Central memory CD4-positive, alpha-beta T cell (primary cell): ENCODE measurements at regions not wholly inside any gene's neighbourhood (a gene's known extent, or its start where the extent isn't known, plus 50 kb on each side); places are given as distances from the start of the nearest gene placed in this dataset.
"Not testable (repeated sequence)": the region's sequence is repeated elsewhere in the genome, so short reads cannot be mapped to it uniquely, and the experiment has no call there.

Experiments used
- DNase-seq: peaks from one replicate; pipeline ENCODE4 v3.0.0; 2022

DNA sequence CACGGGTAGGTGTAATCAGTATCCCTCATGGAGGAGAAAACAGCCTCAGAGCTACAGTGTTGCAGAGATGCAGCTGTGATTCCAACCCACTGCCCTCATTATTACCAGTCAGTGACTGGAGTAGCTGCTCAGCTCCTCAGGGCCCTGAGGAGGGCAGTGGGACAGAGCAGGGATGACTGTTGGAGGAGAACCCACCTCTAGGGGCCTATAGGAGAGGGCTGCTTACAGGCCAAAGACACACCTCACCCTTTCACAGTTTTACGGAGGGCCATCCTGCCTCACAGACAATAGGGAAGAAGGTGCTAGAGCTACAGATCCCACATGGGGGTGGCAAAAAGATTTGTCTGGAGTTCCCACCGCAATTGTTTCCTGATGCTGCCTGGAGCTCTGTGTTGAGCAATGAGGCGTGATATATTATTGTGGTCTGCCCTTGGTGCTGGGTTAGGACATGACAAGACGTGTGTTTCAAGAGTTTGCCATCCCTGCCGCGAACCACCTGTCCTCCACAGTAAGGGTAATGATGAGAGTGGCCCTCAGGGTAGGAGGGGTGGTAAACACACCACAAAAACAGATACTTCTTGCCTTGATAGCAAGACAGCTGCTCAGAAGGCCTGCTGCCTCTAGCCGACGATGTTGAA lies 140.5 kb upstream of the TPM1 start:
- no peak for DNase-seq

DNA sequence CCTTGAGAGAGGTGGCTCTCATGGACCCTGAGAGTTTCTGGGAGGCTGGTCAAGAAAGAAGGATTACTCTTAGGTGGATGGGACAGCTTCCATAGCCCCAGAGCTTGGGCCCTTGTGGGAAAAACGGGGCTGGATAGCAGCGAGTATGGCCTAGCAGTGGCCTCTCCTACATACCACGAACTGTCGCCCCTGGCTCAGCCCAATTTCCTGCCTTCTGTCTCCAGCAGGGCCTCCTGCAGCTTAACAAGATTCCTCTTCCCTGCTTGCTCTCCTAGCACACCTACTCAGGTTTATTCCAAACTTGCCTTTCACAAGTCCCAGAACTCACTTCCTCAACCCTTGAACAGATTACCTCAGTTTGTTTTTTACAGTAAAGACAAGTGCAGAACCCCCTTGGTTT lies 139.7 kb upstream of the TPM1 start:
- no peak for DNase-seq

DNA sequence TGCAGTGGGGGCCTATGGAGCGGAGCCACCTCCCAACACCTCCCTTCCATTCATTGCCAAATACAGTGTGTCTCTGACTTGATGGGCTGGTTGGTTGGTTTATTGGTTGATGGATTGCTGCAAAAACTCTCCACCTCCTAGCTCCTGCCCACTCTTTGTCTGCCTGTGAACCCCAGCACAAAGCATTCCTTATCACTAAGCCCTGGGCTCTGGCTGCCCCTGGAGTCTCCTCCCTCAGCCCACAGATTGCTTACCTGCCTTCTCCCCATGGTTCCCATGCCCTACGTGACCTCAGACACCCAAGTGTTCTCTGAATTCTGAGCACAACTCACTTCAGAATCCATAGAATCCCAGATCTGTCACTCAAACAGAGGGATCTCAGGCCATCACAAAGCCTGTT lies 139.1 kb upstream of the TPM1 start:
- no peak for DNase-seq

GRCh38 chr15:62904041-62904910 lies 138.3 kb upstream of the TPM1 start:
- DNase-seq, result no peak

DNA sequence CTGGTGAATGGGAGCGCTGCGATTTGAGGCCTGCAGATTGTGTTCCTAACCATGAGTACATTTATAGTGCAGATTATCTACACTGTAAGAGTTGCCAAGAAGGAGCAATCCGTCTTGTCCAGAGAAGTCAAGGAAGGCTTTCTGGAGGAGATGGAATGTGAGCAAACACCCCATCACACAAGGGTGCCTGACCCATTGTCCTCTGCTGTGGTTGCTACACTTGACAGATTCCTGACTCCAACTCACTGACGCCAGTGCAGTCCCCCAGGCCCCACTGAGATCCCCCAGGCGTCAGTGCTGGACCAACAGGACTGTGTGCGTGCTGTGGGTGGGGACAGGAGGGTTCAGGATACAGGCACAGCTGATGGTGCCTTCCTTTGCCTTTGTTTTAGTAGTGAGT lies 135.9 kb upstream of the TPM1 start:
- DNase-seq, result no peak

DNA sequence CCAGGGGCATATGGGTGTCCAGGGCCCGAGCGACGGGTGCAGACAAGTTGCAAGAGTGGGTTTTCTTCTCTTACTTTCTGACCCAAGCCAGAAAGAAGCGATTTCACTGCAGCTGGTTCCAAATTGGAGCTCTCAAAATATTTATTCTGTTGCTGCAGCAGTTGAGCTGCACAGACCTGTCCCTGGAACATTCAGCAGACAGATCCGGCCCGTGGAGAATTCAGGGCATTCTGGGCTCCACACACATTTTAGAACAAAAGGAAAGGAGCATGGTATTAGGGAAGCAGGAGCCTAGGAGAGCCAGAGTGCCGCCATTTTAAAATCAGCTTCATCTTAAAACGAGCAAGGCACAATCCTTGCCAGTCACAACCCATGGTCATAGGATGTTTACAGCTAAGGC lies 135.3 kb upstream of the TPM1 start:
- no peak for DNase-seq

- not testable (repeated sequence) for DNase-seq
Observed at GRCh38 chr15:62908341-62908740, 134.2 kb upstream of the TPM1 start.

DNA sequence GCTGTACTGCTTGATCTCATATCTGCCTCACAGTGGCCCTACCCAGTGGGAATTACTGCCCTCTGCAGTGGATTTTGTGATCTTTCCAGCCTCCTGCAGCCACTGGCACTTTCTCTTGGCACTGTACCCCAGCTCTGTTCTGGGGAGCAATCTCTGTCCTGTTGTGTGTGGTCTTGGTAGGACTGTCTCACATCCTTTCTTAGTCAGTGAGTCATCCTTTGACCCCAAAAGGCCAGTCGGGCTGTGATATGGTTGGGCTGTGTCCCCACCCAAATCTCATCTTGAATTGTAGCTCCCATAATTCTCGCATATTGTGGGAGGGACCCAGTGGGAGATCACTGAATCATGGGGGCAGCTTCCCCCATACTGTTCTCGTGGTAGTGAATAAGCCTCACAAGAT lies 133.3 kb upstream of the TPM1 start:
- DNase-seq, result no peak

DNA sequence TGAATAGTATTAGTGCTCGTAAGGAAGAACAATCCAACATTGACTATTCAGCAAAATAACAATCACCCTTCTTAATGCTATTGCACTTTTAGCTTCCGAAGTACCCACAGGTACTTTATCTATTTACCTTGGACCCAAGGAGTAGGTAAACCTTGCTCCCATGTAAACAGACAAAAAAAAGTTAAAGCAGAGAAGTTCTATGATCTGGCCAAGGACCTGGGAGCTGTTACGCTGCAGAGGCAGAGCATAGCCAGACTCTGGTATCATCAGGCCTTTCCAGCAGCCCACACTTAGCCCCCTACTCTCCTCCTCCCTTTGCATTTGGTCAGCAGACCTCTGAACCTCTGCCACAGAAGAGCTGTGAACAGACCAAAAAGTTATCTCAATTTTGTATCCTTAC lies 130.3 kb upstream of the TPM1 start:
- no peak for DNase-seq

DNA sequence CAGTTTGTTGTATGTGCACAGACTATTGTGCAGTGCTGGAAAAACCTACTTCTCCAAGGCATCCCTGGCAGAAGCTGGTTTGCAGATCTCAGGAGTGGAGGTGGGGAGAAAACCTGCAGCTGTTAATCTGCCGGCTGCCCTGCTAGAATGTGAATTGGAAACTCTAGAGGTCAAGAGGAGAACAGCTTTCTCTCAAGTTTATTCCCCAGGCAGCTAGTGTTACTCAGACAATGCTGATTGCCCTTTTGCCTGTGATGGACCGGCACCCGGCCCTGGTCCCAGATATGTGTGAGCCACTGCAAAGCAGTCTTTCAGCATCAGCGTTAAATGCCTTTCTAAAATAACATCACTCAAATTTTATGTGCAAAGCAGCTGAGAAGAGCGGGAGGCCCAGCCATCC lies 129.7 kb upstream of the TPM1 start:
- DNase-seq, result no peak

- no peak for DNase-seq
Observed at GRCh38 chr15:62913246-62913645, 129.3 kb upstream of the TPM1 start.

DNA sequence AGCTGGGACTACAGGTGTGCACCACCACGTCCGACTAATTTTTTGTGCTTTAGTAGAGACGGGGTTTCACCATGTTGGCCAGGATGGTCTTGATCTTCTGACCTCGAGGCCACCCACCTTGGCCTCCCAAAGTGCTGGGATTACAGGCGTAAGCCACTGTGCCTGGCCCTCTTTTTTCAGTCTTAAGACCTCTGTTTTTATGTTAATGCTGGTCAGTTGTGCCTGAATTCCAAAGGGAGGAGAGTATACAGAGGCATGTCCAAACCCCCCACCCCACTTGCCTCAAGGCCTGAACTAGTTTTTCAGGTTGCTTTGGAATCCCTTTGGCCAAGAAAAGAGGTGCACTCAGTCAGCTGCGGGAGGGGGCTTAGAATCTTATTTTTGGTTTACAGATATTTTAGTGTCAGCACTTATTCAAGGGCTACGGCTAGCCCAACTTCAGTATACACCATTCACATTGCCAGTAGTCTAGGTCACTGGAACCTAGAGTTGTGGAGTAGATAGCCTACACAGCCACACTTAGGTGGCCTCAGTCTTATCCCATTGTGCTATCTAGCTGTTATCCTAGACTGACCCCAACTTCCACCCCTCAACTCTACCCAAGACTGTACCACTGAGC lies 128.0 kb upstream of the TPM1 start:
- DNase-seq, result no peak

DNA sequence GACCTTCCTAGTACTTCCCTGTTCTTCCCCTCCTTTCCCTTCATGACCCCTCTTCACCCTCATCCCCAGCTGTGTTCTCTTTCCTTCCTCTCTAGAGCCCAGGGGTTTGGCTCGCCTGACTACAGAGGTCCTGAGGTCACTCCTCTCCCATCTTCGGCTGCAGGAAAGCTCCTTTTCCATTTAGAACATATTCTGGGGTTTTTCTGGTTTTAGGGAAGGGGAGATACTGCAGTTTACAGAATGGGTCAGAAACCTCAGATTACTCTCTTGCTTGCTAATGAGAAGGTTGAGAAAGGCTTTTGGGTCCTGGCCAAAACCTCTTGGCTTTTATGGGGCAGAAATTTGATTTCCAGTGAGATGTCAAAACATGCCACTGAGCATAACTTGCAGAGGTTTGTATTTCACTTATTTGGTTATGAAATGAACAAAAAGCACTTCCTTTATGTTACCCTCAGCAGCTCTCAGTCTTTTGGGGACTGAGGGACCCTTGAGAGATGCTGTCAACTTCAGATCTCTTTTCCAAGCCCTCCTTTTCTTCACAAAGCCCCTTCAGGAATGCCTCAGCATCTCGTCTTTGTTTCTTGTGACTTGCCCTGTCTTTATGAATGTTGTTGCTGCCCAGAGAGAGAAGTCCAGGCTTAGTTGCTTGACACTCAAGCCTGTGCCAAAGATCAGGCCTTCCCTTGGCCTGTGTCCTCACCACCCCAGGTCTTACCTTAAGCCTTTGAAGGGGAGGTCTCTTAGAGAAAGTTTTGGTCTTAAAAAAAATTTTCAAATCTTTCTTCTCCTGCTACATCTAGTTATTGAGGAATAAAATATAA lies 121.7 kb upstream of the TPM1 start:
- no peak for DNase-seq

DNA sequence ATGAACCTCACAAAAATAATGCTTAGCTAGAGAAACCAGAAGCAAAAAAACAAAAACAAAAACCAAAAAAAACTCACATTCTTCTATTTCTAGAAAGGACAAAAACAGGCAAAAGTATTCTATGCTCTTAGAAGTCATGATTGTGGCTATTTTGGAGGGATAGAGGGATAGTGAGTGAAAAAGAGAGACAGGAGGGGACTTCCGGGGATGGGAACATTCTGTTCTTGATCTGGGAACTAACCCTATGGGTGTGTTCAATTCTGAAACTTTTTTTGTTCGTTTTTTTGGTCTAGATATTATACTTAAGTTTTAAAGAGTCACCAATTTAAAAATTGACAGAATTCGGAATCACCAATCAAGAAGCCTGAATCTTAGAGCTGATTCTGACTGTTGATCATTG lies 120.0 kb upstream of the TPM1 start:
- no peak for DNase-seq

DNA sequence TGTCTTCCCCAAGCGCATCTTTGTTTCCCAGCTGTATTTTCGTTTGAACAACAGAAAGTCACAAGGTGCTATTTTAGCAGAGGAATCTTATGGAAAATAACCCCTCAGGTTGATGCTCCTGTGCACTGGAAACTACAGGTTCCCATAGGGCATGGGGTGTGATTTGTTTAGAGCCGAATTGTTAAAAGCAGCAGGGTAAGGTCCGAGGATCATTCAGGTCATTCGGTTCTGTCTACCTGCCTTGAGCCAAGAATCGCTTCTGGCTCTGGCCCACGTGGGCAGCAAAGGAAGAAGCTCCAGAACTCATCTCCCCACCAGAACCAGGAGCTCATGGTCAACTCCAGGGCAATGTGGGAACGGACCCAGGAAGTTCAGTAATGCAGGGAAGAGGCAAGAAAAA lies 116.7 kb upstream of the TPM1 start:
- no peak for DNase-seq

GRCh38 chr15:62927196-62927595 lies 115.4 kb upstream of the TPM1 start:
- DNase-seq, result no peak

DNA sequence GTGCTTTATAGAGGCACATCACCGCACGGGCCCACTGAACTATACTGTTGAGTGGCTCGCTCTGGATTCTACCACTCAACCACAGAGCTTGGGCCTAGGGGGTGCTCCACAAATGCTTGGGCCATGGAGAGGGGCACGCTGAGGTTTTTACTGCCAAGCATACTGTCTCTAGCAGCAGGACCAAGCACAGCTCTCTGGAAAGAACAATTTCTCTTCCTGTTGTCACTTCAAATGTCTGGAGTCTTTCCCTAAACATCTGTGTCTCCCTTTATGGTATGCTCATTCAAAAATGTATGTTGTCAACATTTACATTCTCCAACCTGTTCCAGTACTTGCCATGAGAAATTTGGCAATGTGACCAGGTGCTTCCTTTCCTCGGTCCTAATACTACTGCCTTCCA lies 114.7 kb upstream of the TPM1 start:
- DNase-seq, result no peak

DNA sequence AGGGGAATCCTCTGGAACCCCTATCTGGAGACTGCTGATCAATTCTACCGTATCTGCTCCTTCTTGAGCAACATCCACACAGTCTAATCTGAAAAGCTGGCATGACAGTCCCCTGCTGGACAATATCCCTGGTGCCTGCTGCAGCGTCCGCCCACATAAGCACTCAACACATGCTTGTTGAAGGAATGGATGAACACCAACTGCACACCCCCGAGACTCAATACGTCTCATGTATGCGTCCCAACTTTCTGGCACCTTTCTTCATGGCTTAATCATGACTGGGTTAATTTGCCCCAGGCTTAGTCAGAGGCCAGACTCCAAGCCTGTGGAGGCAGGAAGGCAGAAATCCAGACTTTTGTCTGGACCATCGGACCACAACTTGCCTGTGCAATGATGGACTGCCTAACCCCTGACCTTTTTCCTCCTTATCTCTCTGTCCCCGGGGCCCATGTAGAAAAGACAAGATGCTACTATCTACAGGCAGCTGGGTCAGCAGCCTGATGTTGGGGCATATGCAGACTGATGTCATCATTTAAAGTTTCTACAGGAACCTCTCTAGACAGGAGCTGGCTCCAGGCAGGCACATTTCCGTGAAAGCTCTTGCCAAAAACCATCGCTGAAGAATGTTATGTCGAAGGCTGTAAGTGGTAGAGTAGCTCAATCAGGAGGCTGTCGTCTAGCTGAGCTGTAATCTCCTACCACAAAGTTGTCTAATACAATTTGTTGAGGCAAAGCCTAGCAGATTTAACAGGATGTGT lies 114.1 kb upstream of the TPM1 start:
- no peak for DNase-seq

DNA sequence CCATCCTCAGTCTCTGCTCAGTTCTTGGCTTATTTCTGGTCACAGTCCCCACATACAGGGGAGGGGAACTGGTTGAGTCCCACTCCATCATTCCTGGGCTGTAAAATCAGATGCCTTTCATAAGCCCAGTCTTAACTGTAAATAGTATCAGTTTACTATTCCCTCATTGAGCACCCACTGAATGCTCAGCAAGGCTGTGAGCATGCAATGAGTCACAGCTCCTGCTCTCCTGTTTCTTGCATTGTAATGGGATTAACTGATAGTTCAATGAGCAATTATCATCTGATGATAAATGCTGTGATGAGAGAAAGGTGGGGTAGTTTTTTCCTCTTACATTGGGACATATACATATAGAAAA lies 113.6 kb upstream of the TPM1 start:
- DNase-seq, result no peak

- DNase-seq, result no peak
Observed at GRCh38 chr15:62931650-62932049, 110.9 kb upstream of the TPM1 start.

DNA sequence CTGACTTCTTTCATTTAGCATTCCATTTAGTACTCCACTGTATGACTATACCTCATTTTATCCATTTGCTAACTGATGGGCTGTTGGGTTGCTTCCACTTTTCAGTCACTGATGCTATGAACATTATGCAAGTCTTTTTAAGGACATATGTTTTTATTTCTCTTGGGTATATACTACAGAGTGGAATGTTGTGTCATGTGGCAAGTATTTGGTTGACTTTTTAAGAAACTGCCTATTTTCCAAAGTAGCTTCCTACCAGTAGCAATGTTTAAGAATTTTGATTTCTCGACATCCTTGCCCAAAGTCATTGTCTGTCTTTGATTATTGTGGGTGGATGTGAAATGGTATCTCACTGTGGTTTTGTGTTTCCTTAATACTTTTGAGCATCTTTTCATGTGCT lies 110.1 kb upstream of the TPM1 start:
- no peak for DNase-seq

- no peak for DNase-seq
Observed at GRCh38 chr15:62933386-62933785, 109.2 kb upstream of the TPM1 start.
